H1 (cell line): ENCODE measurements at regions not wholly inside any gene's neighbourhood (a gene's known extent, or its start where the extent isn't known, plus 50 kb on each side); places are given as distances from the start of the nearest gene placed in this dataset.

Source experiments
- CTCF ChIA-PET: fragments of 300-600 bp; sonication (Branson Sonifier 250); formaldehyde crosslinking; loops from one replicate; lab custom pipeline; 2021; ENCODE audit not compliant: partially characterized antibody; lab: Charles Lee
- POLR2A ChIA-PET: fragments of 300-600 bp; sonication (Branson Sonifier 250); formaldehyde crosslinking; loops from one replicate; lab custom pipeline; 2021; ENCODE audit warnings: inconsistent platforms; ENCODE audit not compliant: partially characterized antibody; lab: Charles Lee
- DNase-seq, 2 experiments: peaks; one replicate each; pipeline versions ENCODE4 v3.0.0 to v3.0.0-alpha.2; 2010 to 2022; ENCODE audit warnings: low spot score in 2 of 2, low read depth in 1 of 2, mixed read lengths in 1 of 2
- FAIRE-seq: peaks from 2 replicates; lab custom pipeline; 2011; peaks lifted over from hg19 to GRCh38; lab: Jason Lieb, UNC
- H2AFZ ChIP-seq: 2 replicates; pipeline ENCODE4 v1.8.1; 2012; ENCODE audit warnings: low read length, inconsistent platforms
- H2AK5ac ChIP-seq: 2 replicates; pipeline ENCODE4 v1.6.1; 2013; ENCODE audit warnings: low read depth, low read length
- H2BK120ac ChIP-seq: replicated peaks from 2 replicates; pipeline ENCODE3; 2013; ENCODE audit warnings: low read depth, low read length, inconsistent platforms
- H2BK12ac ChIP-seq: 2 replicates; pipeline ENCODE4 v1.6.1; 2013; ENCODE audit warnings: low read depth, low read length
- H2BK15ac ChIP-seq: 2 replicates; pipeline ENCODE4 v1.6.1; 2013; ENCODE audit warnings: low read length
- H2BK20ac ChIP-seq: 2 replicates; pipeline ENCODE4 v1.6.1; 2013; ENCODE audit warnings: low read length
- H2BK5ac ChIP-seq: 2 replicates; pipeline ENCODE4 v1.6.1; 2013; ENCODE audit warnings: low read depth, low read length
- H3K14ac ChIP-seq: 2 replicates; pipeline ENCODE4 v1.6.1; 2013; ENCODE audit warnings: inconsistent platforms; ENCODE audit not compliant: insufficient read length
- H3K18ac ChIP-seq: 2 replicates; pipeline ENCODE4 v1.6.1; 2013; ENCODE audit warnings: low read length; ENCODE audit errors: extremely low read depth
- H3K23ac ChIP-seq: 2 replicates; pipeline ENCODE4 v1.6.1; 2013; ENCODE audit warnings: inconsistent platforms; ENCODE audit not compliant: insufficient read length
- H3K23me2 ChIP-seq: 2 replicates; pipeline ENCODE4 v1.6.1; 2013; ENCODE audit warnings: low read depth, low read length
- H3K27ac ChIP-seq: 2 replicates; pipeline ENCODE4 v1.6.1; 2011; ENCODE audit warnings: low read depth, low read length, inconsistent platforms
- H3K27me3 ChIP-seq, 4 experiments: replicated peaks in 1 of 4; 1 replicate in 1 of 4; 2 replicates in 3 of 4; pipeline versions ENCODE4 v1.6.1 to v1.8.1; 2011 to 2013; ENCODE audit warnings: low read length in 3 of 4, mild to moderate bottlenecking in 3 of 4, inconsistent platforms in 2 of 4, mixed read lengths in 2 of 4, moderate library complexity in 1 of 4; ENCODE audit not compliant: control insufficient read depth in 3 of 4, insufficient read depth in 3 of 4; ENCODE audit errors: extremely low read depth in 1 of 4
- H3K36me3 ChIP-seq, 4 experiments: 2 replicates each; pipeline versions ENCODE4 v1.6.1 to v1.8.1; 2011 to 2013; ENCODE audit warnings: mild to moderate bottlenecking in 4 of 4, low read length in 3 of 4, moderate library complexity in 2 of 4, control low read depth in 1 of 4, inconsistent platforms in 1 of 4; ENCODE audit not compliant: insufficient read depth in 4 of 4, control insufficient read depth in 2 of 4
- H3K4ac ChIP-seq: replicated peaks from 2 replicates; pipeline ENCODE3; 2013; ENCODE audit warnings: low read length, low read depth, mixed read lengths, inconsistent platforms; ENCODE audit not compliant: insufficient read length
- H3K4me1 ChIP-seq, 4 experiments: replicated peaks in 1 of 4; 1 replicate in 1 of 4; 2 replicates in 3 of 4; pipeline versions ENCODE4 v1.6.1 to v1.8.1; 2011 to 2013; ENCODE audit warnings: low read length in 3 of 4, inconsistent platforms in 2 of 4, mixed read lengths in 1 of 4; ENCODE audit not compliant: insufficient read depth in 4 of 4, control insufficient read depth in 3 of 4
- H3K4me2 ChIP-seq, 2 experiments: 2 replicates each; pipeline versions ENCODE4 v1.6.1 to v1.8.1; 2011 to 2013; ENCODE audit warnings: low read depth in 2 of 2, low read length in 2 of 2, control low read depth in 1 of 2, inconsistent platforms in 1 of 2, mild to moderate bottlenecking in 1 of 2; ENCODE audit not compliant: insufficient read depth in 1 of 2
- H3K4me3 ChIP-seq, 4 experiments: fragments of 200-600, 300-600 bp in 1 of 4; sonication (generic), shearing (Covaris generic), sonication (Bioruptor Twin) in 1 of 4; 2 replicates each; pipeline versions ENCODE4 v1.5.1 to v1.8.1; 2011 to 2016; ENCODE audit warnings: low read length in 4 of 4, low read depth in 3 of 4, control low read depth in 2 of 4, inconsistent platforms in 2 of 4, mild to moderate bottlenecking in 2 of 4, mixed read lengths in 1 of 4, moderate library complexity in 1 of 4; ENCODE audit not compliant: insufficient read depth in 2 of 4; ENCODE audit errors: extremely low read depth in 1 of 4
- H3K56ac ChIP-seq: replicated peaks from 2 replicates; pipeline ENCODE3; 2013; ENCODE audit warnings: low read depth, mild to moderate bottlenecking, mixed read lengths, low read length, inconsistent platforms; ENCODE audit not compliant: insufficient read length
- H3K79me1 ChIP-seq: 2 replicates; pipeline ENCODE4 v1.6.1; 2013; ENCODE audit warnings: low read depth, low read length, control low read depth
- H3K79me2 ChIP-seq, 2 experiments: 2 replicates each; pipeline versions ENCODE4 v1.6.1 to v1.8.1; 2012 to 2013; ENCODE audit warnings: low read length in 2 of 2, mild to moderate bottlenecking in 2 of 2, inconsistent platforms in 1 of 2; ENCODE audit not compliant: insufficient read depth in 2 of 2, control insufficient read depth in 1 of 2
- H3K9ac ChIP-seq, 4 experiments: replicated peaks in 1 of 4; 1 replicate in 1 of 4; 2 replicates in 3 of 4; pipeline versions ENCODE4 v1.6.1 to v1.8.1; 2011 to 2013; ENCODE audit warnings: low read depth in 3 of 4, low read length in 3 of 4, control low read depth in 2 of 4, mild to moderate bottlenecking in 2 of 4, moderate library complexity in 2 of 4, inconsistent platforms in 1 of 4; ENCODE audit errors: extremely low read depth in 1 of 4
- H3K9me3 ChIP-seq, 2 experiments: 2 replicates each; pipeline versions ENCODE4 v1.6.1 to v1.8.1; 2012 to 2013; ENCODE audit warnings: mild to moderate bottlenecking in 2 of 2, moderate library complexity in 2 of 2, control low read depth in 1 of 2, inconsistent platforms in 1 of 2, low read depth in 1 of 2, low read length in 1 of 2, mixed read lengths in 1 of 2; ENCODE audit not compliant: insufficient read depth in 2 of 2
- H4K20me1 ChIP-seq, 2 experiments: replicated peaks in 1 of 2; 2 replicates each; pipeline versions ENCODE3 to v1.8.1; 2011 to 2013; ENCODE audit warnings: inconsistent platforms in 2 of 2, low read length in 2 of 2, mild to moderate bottlenecking in 1 of 2; ENCODE audit not compliant: insufficient read depth in 2 of 2, control insufficient read depth in 1 of 2
- H4K5ac ChIP-seq: 2 replicates; pipeline ENCODE4 v1.6.1; 2013; ENCODE audit warnings: low read length, low read depth, mixed read lengths, inconsistent platforms; ENCODE audit not compliant: insufficient read length
- H4K8ac ChIP-seq: 2 replicates; pipeline ENCODE4 v1.8.0; 2013; ENCODE audit warnings: mild to moderate bottlenecking, moderate library complexity, low read length, inconsistent platforms; ENCODE audit not compliant: insufficient read depth; ENCODE audit errors: extremely low read depth
- H4K91ac ChIP-seq: replicated peaks from 2 replicates; pipeline ENCODE3; 2013; ENCODE audit warnings: low read length, mixed read lengths, inconsistent platforms; ENCODE audit not compliant: insufficient read length
- EGR1 ChIP-seq: IDR thresholded peaks from 2 replicates; pipeline ENCODE4 v1.6.1; 2011; ENCODE audit warnings: low read depth, low read length, borderline replicate concordance
- FOSL1 ChIP-seq: IDR thresholded peaks from 2 replicates; pipeline ENCODE4 v1.6.1; 2011; ENCODE audit warnings: mild to moderate bottlenecking, low read depth, low read length, moderate library complexity; ENCODE audit not compliant: insufficient read depth
- HDAC6 ChIP-seq: IDR thresholded peaks from one replicate; pipeline ENCODE4 v1.7.1; 2012; ENCODE audit warnings: low read depth, mild to moderate bottlenecking, inconsistent platforms, low read length, moderate library complexity
- KDM1A ChIP-seq: fragments of 200-600, 300-600 bp; sonication (generic); IDR thresholded peaks from 2 replicates; pipeline ENCODE4 v1.7.1; 2016; ENCODE audit warnings: mild to moderate bottlenecking, low read length, borderline replicate concordance
- KDM5A ChIP-seq: fragments of 200-600 bp; IDR thresholded peaks from 2 replicates; pipeline ENCODE4 v1.7.1; 2012; ENCODE audit warnings: mild to moderate bottlenecking, low read length, inconsistent platforms, mixed read lengths
- MAFK ChIP-seq: IDR thresholded peaks from 2 replicates; pipeline ENCODE4 v1.6.1; 2012; ENCODE audit warnings: low read depth, mild to moderate bottlenecking, improper control_type of control experiment, low read length
- NANOG ChIP-seq: IDR thresholded peaks from 2 replicates; pipeline ENCODE4 v1.6.1; 2011; ENCODE audit warnings: low read length, low read depth, mild to moderate bottlenecking, inconsistent platforms; ENCODE audit not compliant: insufficient read depth, poor library complexity, severe bottlenecking
- POLR2AphosphoS5 ChIP-seq: IDR thresholded peaks from 2 replicates; pipeline ENCODE4 v1.6.1; 2011; ENCODE audit warnings: low read depth, low read length
- RNF2 ChIP-seq: fragments of 200-900, 300-1000 bp; sonication (generic); IDR thresholded peaks from 2 replicates; pipeline ENCODE4 v1.7.1; 2016; ENCODE audit warnings: borderline replicate concordance, low read depth, mild to moderate bottlenecking, antibody characterized with exemption, low read length; ENCODE audit not compliant: poor library complexity, severe bottlenecking; ENCODE audit errors: missing control alignments
- RXRA ChIP-seq: IDR thresholded peaks from 2 replicates; pipeline ENCODE4 v1.6.1; 2011; ENCODE audit warnings: low read depth, mild to moderate bottlenecking, low read length, moderate library complexity; ENCODE audit not compliant: insufficient read depth
- TBP ChIP-seq: IDR thresholded peaks from 2 replicates; pipeline ENCODE4 v1.6.1; 2011; ENCODE audit warnings: low read depth, low read length, improper control_type of control experiment
- TEAD4 ChIP-seq: IDR thresholded peaks from 2 replicates; pipeline ENCODE4 v1.6.1; 2012; ENCODE audit warnings: low read depth, low read length, inconsistent platforms, mixed read lengths
- TF ChIP-seq, protein P1 (sequence below): IDR thresholded peaks from 2 replicates; pipeline ENCODE4 v1.6.1; 2012; ENCODE audit warnings: inconsistent platforms

DNA sequence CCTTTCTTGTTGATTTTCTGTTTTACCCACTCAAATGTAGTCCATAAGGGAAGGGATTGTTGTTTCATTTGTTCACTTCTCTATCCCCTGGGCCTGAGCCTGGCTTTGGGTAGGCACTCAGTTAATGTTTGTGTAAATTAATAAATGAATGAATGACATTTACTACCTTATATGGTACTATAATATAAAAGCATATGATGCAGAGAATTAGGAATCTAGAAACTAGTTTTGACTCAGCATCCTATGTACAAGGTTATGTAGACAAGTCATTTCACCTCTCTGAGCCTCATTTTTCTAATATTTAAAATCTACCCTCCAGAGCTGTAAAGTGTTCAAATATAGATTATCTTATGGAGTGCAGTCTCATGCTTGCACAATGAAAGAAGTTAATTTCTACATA is 68.9 kb upstream of the S1PR1 start:
- H2AK5ac ChIP-seq: no peak overlapping the region
- no peak overlapping the region for H3K9ac ChIP-seq
- no peak overlapping the region for H3K4me3 ChIP-seq
- no peaks in the 10 kb centered on the region for H3K23me2 ChIP-seq
- FAIRE-seq (no peak), DNase-seq (no peak)
- H4K8ac ChIP-seq: no peak overlapping the region
- H3K18ac ChIP-seq: no peak overlapping the region
- no peak overlapping the region for H2BK5ac ChIP-seq
- no peaks in the 10 kb centered on the region for H3K36me3 ChIP-seq
- no peak overlapping the region for H2AFZ ChIP-seq
- H3K27ac ChIP-seq: no peak overlapping the region
- POLR2A ChIA-PET: no interaction called here
- H4K20me1 ChIP-seq: no peaks in the 10 kb centered on the region
- no peak overlapping the region for H2BK120ac ChIP-seq
- H3K9me3 ChIP-seq: no peaks in the 10 kb centered on the region
- no peak overlapping the region for H3K14ac ChIP-seq
- CTCF ChIA-PET: interaction anchor here (1.1 kb wide), 1 partner anchor 246 kb away, joined by 3 read pairs; no protein-coding TSS in a partner anchor
- no peak overlapping the region for H4K91ac ChIP-seq
- H2BK20ac ChIP-seq: no peak overlapping the region
- no peak overlapping the region for H3K23ac ChIP-seq
- H3K4ac ChIP-seq: no peak overlapping the region
- no peak overlapping the region for H2BK12ac ChIP-seq
- H2BK15ac ChIP-seq: no peak overlapping the region
- H3K27me3 ChIP-seq: no peaks in the 10 kb centered on the region
- peaks cover 0 to 5% (median 0%) of the 10 kb centered on the region in 4 experiments; a peak in 1 of 7 replicates for H3K4me1 ChIP-seq
- no peak overlapping the region for H3K56ac ChIP-seq
- TF ChIP-seq RNF2 (no peak), KDM5A (no peak), NANOG (no peak), HDAC6 (no peak), MAFK (no peak), TEAD4 (no peak), POLR2AphosphoS5 (no peak), EGR1 (no peak), TBP (no peak), KDM1A (no peak), FOSL1 (no peak), RXRA (no peak)
- TF ChIP-seq, protein P1, sequence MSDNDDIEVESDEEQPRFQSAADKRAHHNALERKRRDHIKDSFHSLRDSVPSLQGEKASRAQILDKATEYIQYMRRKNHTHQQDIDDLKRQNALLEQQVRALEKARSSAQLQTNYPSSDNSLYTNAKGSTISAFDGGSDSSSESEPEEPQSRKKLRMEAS: no peak
- no peak overlapping the region for H4K5ac ChIP-seq
- no peaks in the 10 kb centered on the region for H3K79me1 ChIP-seq
- H3K4me2 ChIP-seq: no peak overlapping the region
- H3K79me2 ChIP-seq: no peaks in the 10 kb centered on the region
